ENCODE measurements at regions not wholly inside any gene's neighbourhood (a gene's known extent, or its start where the extent isn't known, plus 50 kb on each side); places are given as distances from the start of the nearest gene placed in this dataset.

GRCh38 chr5:33059081-33059480 lies 348.0 kb downstream of the NPR3 start:
- peaks cover 7% of the 10 kb centered on the region for H3K27me3 Mint-ChIP-seq (ENCODE audit: low read depth, poor library complexity)
- no peak overlapping the region for H3K27ac Mint-ChIP-seq
- no peak overlapping the region for H3K4me3 Mint-ChIP-seq
- no peaks in the 10 kb centered on the region for H3K4me1 Mint-ChIP-seq
- TF ChIP-seq CTCF (IDR thresholded peaks at IDR 0.05) = no peak
- H3K9me3 Mint-ChIP-seq = peaks cover 12% of the 10 kb centered on the region
- DNase-seq = no peak
- H3K36me3 Mint-ChIP-seq (ENCODE audit: low read depth) = no peaks in the 10 kb centered on the region

GRCh38 chr5:33065131-33065530 lies 354.0 kb downstream of the NPR3 start:
- Mint-ChIP-seq H3K27ac (no peak overlapping the region), H3K27me3 (ENCODE audit: low read depth, poor library complexity) (peaks cover 4% of the 10 kb centered on the region), H3K4me1 (no peaks in the 10 kb centered on the region), H3K4me3 (no peak overlapping the region), H3K36me3 (ENCODE audit: low read depth) (no peaks in the 10 kb centered on the region), H3K9me3 (no peaks in the 10 kb centered on the region)
- no peak for DNase-seq
- TF ChIP-seq CTCF (IDR thresholded peaks at IDR 0.05) = no peak

- no peaks in the 10 kb centered on the region for H3K27me3 Mint-ChIP-seq (ENCODE audit: low read depth, poor library complexity)
- no peak for TF ChIP-seq CTCF (IDR thresholded peaks at IDR 0.05)
- no peaks in the 10 kb centered on the region for H3K9me3 Mint-ChIP-seq
- H3K4me3 Mint-ChIP-seq = no peak overlapping the region
- H3K4me1 Mint-ChIP-seq = no peaks in the 10 kb centered on the region
- H3K27ac Mint-ChIP-seq = no peak overlapping the region
- no peaks in the 10 kb centered on the region for H3K36me3 Mint-ChIP-seq (ENCODE audit: low read depth)
- DNase-seq = no peak
Measured at GRCh38 chr5:33067291-33067690, 356.2 kb downstream of the NPR3 start.

GRCh38 chr5:33068786-33069185 lies 357.7 kb downstream of the NPR3 start:
- Mint-ChIP-seq H3K4me3 (no peak overlapping the region), H3K9me3 (no peaks in the 10 kb centered on the region), H3K36me3 (ENCODE audit: low read depth) (no peaks in the 10 kb centered on the region), H3K27me3 (ENCODE audit: low read depth, poor library complexity) (peaks cover 3% of the 10 kb centered on the region), H3K4me1 (no peaks in the 10 kb centered on the region), H3K27ac (no peak overlapping the region)
- no peak for DNase-seq
- no peak for TF ChIP-seq CTCF (IDR thresholded peaks at IDR 0.05)

GRCh38 chr5:33072296-33072695 lies 361.2 kb downstream of the NPR3 start:
- no peak for DNase-seq
- no peak for TF ChIP-seq CTCF (IDR thresholded peaks at IDR 0.05)
- no peaks in the 10 kb centered on the region for H3K4me1 Mint-ChIP-seq
- no peaks in the 10 kb centered on the region for H3K36me3 Mint-ChIP-seq (ENCODE audit: low read depth)
- no peak overlapping the region for H3K4me3 Mint-ChIP-seq
- peaks cover 3% of the 10 kb centered on the region for H3K27me3 Mint-ChIP-seq (ENCODE audit: low read depth, poor library complexity)
- no peaks in the 10 kb centered on the region for H3K9me3 Mint-ChIP-seq
- H3K27ac Mint-ChIP-seq = no peak overlapping the region

GRCh38 chr5:33072726-33073125 lies 361.6 kb downstream of the NPR3 start:
- Mint-ChIP-seq H3K4me3 (no peak overlapping the region), H3K27ac (no peak overlapping the region), H3K9me3 (no peaks in the 10 kb centered on the region), H3K36me3 (ENCODE audit: low read depth) (no peaks in the 10 kb centered on the region), H3K27me3 (ENCODE audit: low read depth, poor library complexity) (peaks cover 3% of the 10 kb centered on the region), H3K4me1 (no peaks in the 10 kb centered on the region)
- TF ChIP-seq CTCF (IDR thresholded peaks at IDR 0.05) = no peak
- no peak for DNase-seq

Data from nephron progenitor cell (in vitro differentiated cells).